ENCODE measurements at regions not wholly inside any gene's neighbourhood (a gene's known extent, or its start where the extent isn't known, plus 50 kb on each side); places are given as distances from the start of the nearest gene placed in this dataset.
"Not testable (repeated sequence)": the region's sequence is repeated elsewhere in the genome, so short reads cannot be mapped to it uniquely, and the experiment has no call there.

- no peak for TF ChIP-seq Cebpa-rat (IDR thresholded peaks at IDR 0.05)
- Histone ChIP-seq H3K9me3 (replicated peaks in 1 of 11) (peaks cover 0 to 12% (median 0%) of the 10 kb centered on the region in 11 experiments; a peak in 5 of 22 replicates), H3K4me3 (no peak overlapping the region), H4K20me1 (no peaks in the 10 kb centered on the region), H3K36me3 (no peaks in the 10 kb centered on the region), H3K4me2 (no peak overlapping the region), H3K9ac (no peak overlapping the region), H3K27me3 (no peaks in the 10 kb centered on the region), H3K4me1 (peaks cover 0 to 33% (median 21%) of the 10 kb centered on the region in 10 experiments; a peak in 14 of 20 replicates), H3K27ac (no peak overlapping the region)
These were observed 162.0 kb downstream of the C1D start for GRCh38 chr2:67900826-67901225.

- Histone ChIP-seq H3K9ac (no peak overlapping the region), H3K4me1 (peaks cover 0 to 17% (median 12%) of the 10 kb centered on the region in 10 experiments; a peak in 13 of 20 replicates), H3K4me3 (no peak overlapping the region), H4K20me1 (no peaks in the 10 kb centered on the region), H3K27me3 (no peaks in the 10 kb centered on the region), H3K4me2 (peak overlapping the region in 8 of 11 experiments; percentile 16 to 60 (median 44); a peak in 13 of 22 replicates), H3K9me3 (replicated peaks in 1 of 11) (peaks cover 0 to 12% (median 0%) of the 10 kb centered on the region in 11 experiments; a peak in 6 of 22 replicates), H3K36me3 (no peaks in the 10 kb centered on the region), H3K27ac (no peak overlapping the region)
- TF ChIP-seq Cebpa-rat (IDR thresholded peaks at IDR 0.05): no peak
These were observed 158.2 kb downstream of the C1D start for GRCh38 chr2:67904566-67904965.

GRCh38 chr2:67904966-67905365 lies 157.8 kb downstream of the C1D start:
- no peak overlapping the region for H3K9ac ChIP-seq
- H3K4me1 ChIP-seq: peaks cover 0 to 17% (median 12%) of the 10 kb centered on the region in 10 experiments; a peak in 13 of 20 replicates
- H3K27ac ChIP-seq: no peak overlapping the region
- no peaks in the 10 kb centered on the region for H3K27me3 ChIP-seq
- H3K4me2 ChIP-seq: peak overlapping the region in 8 of 11 experiments; percentile 16 to 60 (median 44); a peak in 14 of 22 replicates
- no peaks in the 10 kb centered on the region for H3K36me3 ChIP-seq
- H3K4me3 ChIP-seq: no peak overlapping the region
- peaks cover 0 to 12% (median 0%) of the 10 kb centered on the region in 11 experiments; a peak in 6 of 22 replicates for H3K9me3 ChIP-seq (replicated peaks in 1 of 11)
- TF ChIP-seq Cebpa-rat (IDR thresholded peaks at IDR 0.05): no peak
- H4K20me1 ChIP-seq: no peaks in the 10 kb centered on the region

- H3K27ac ChIP-seq; H3K4me2 ChIP-seq; H3K4me3 ChIP-seq; H4K20me1 ChIP-seq; H3K27me3 ChIP-seq; H3K36me3 ChIP-seq; H3K9ac ChIP-seq; H3K9me3 ChIP-seq (replicated peaks in 1 of 11): not testable (repeated sequence)
- H3K4me1 ChIP-seq: peaks cover 0 to 17% (median 12%) of the 10 kb centered on the region in 10 experiments; a peak in 13 of 20 replicates
These were observed 156.3 kb downstream of the C1D start for GRCh38 chr2:67906547-67906946.

- Histone ChIP-seq H4K20me1 (no peaks in the 10 kb centered on the region), H3K36me3 (no peaks in the 10 kb centered on the region), H3K4me1 (no peaks in the 10 kb centered on the region), H3K9me3 (replicated peaks in 1 of 11) (no peaks in the 10 kb centered on the region; a peak in 1 of 22 replicates), H3K27me3 (no peaks in the 10 kb centered on the region), H3K9ac (no peak overlapping the region), H3K4me3 (no peak overlapping the region), H3K27ac (no peak overlapping the region), H3K4me2 (no peak overlapping the region)
- TF ChIP-seq Cebpa-rat (IDR thresholded peaks at IDR 0.05): no peak
These were observed 145.3 kb downstream of the C1D start for GRCh38 chr2:67917332-67918054.

GRCh38 chr2:67918471-67918870 lies 144.3 kb downstream of the C1D start:
- H3K4me3 ChIP-seq: no peak overlapping the region
- H3K4me1 ChIP-seq: peaks cover 0 to 1% (median under 1%) of the 10 kb centered on the region in 10 experiments; a peak in 8 of 20 replicates
- no peaks in the 10 kb centered on the region for H3K36me3 ChIP-seq
- no peak for TF ChIP-seq Cebpa-rat (IDR thresholded peaks at IDR 0.05)
- H3K27me3 ChIP-seq: no peaks in the 10 kb centered on the region
- no peaks in the 10 kb centered on the region for H4K20me1 ChIP-seq
- H3K27ac ChIP-seq: no peak overlapping the region
- no peak overlapping the region for H3K9ac ChIP-seq
- H3K4me2 ChIP-seq: no peak overlapping the region
- no peaks in the 10 kb centered on the region; a peak in 1 of 22 replicates for H3K9me3 ChIP-seq (replicated peaks in 1 of 11)

- Histone ChIP-seq H3K27ac (no peak overlapping the region), H4K20me1 (no peaks in the 10 kb centered on the region), H3K4me2 (no peak overlapping the region), H3K9ac (no peak overlapping the region), H3K4me1 (peaks cover 0 to 7% (median 6%) of the 10 kb centered on the region in 10 experiments; a peak in 9 of 20 replicates), H3K36me3 (no peaks in the 10 kb centered on the region), H3K9me3 (replicated peaks in 1 of 11) (no peaks in the 10 kb centered on the region; a peak in 1 of 22 replicates), H3K27me3 (no peaks in the 10 kb centered on the region), H3K4me3 (no peak overlapping the region)
- no peak for TF ChIP-seq Cebpa-rat (IDR thresholded peaks at IDR 0.05)
These were observed 143.3 kb downstream of the C1D start for GRCh38 chr2:67919490-67919889.

- no peaks in the 10 kb centered on the region for H3K36me3 ChIP-seq
These were observed 140.6 kb downstream of the C1D start for GRCh38 chr2:67922080-67922785.

GRCh38 chr2:67923696-67924095 lies 139.1 kb downstream of the C1D start:
- Histone ChIP-seq H4K20me1 (no peaks in the 10 kb centered on the region), H3K27ac (no peak overlapping the region), H3K4me2 (peak overlapping the region in 5 of 11 experiments; percentile 5 to 43 (median 24); a peak in 3 of 22 replicates), H3K4me1 (peaks cover 0 to 7% (median 6%) of the 10 kb centered on the region in 10 experiments; a peak in 9 of 20 replicates), H3K27me3 (no peaks in the 10 kb centered on the region), H3K9ac (no peak overlapping the region), H3K36me3 (no peaks in the 10 kb centered on the region), H3K9me3 (replicated peaks in 1 of 11) (no peaks in the 10 kb centered on the region; a peak in 1 of 22 replicates), H3K4me3 (no peak overlapping the region)
- TF ChIP-seq Cebpa-rat (IDR thresholded peaks at IDR 0.05): no peak

More at GRCh38 chr2:67922080-67922785, 140.6 kb downstream of the C1D start:
- Histone ChIP-seq H3K9me3 (replicated peaks in 1 of 11) (no peaks in the 10 kb centered on the region; a peak in 1 of 22 replicates), H4K20me1 (no peaks in the 10 kb centered on the region), H3K27me3 (no peaks in the 10 kb centered on the region), H3K4me3 (no peak overlapping the region), H3K4me2 (no peak overlapping the region), H3K27ac (no peak overlapping the region), H3K4me1 (peaks cover 0 to 7% (median 6%) of the 10 kb centered on the region in 10 experiments; a peak in 9 of 20 replicates), H3K9ac (no peak overlapping the region)
- TF ChIP-seq Cebpa-rat (IDR thresholded peaks at IDR 0.05): no peak
